Stimulated activated CD8-positive, alpha-beta memory T cell treated with anti-CD3 and anti-CD28 coated beads, Interleukin-4, amount 100 ng/mL, for 4 hours (primary cell): ENCODE measurements at regions not wholly inside any gene's neighbourhood (a gene's known extent, or its start where the extent isn't known, plus 50 kb on each side); places are given as distances from the start of the nearest gene placed in this dataset.

Experiments
- DNase-seq, 2 donors: peaks; one replicate each; pipeline ENCODE4 v3.0.0-alpha.2; 2020; ENCODE audit warnings: low read depth in 2 of 2, low spot score in 1 of 2

- DNase-seq = no peak
These were observed 271.5 kb downstream of the HRH4 start for GRCh38 chr18:24731981-24732380.

- no peak for DNase-seq
These were observed 273.6 kb downstream of the HRH4 start for GRCh38 chr18:24734058-24734457.

GRCh38 chr18:24735624-24736231, 275.3 kb downstream of the HRH4 start:
- DNase-seq = no peak

- no peak for DNase-seq
These were observed 276.4 kb downstream of the HRH4 start for GRCh38 chr18:24736662-24737330.

GRCh38 chr18:24740829-24741228, 280.4 kb downstream of the HRH4 start:
- DNase-seq = no peak

GRCh38 chr18:24741321-24741720, 280.9 kb downstream of the HRH4 start:
- no peak for DNase-seq

- no peak for DNase-seq
These were observed 281.7 kb downstream of the HRH4 start for GRCh38 chr18:24741965-24742724.

- DNase-seq = no peak
These were observed 294.3 kb downstream of the HRH4 start for GRCh38 chr18:24754583-24755253.

- DNase-seq = no peak
These were observed 295.9 kb downstream of the HRH4 start for GRCh38 chr18:24756385-24756784.

GRCh38 chr18:24757134-24757533, 296.7 kb downstream of the HRH4 start:
- DNase-seq = no peak

- no peak for DNase-seq
These were observed 301.3 kb downstream of the HRH4 start for GRCh38 chr18:24761765-24762164.

GRCh38 chr18:24762511-24762910, 302.1 kb downstream of the HRH4 start:
- DNase-seq = no peak

- DNase-seq = no peak
These were observed 303.5 kb downstream of the HRH4 start for GRCh38 chr18:24763765-24764513.

GRCh38 chr18:24764766-24765165, 304.3 kb downstream of the HRH4 start:
- DNase-seq = no peak

- no peak for DNase-seq
These were observed 305.9 kb downstream of the HRH4 start for GRCh38 chr18:24766376-24766775.

GRCh38 chr18:24770311-24771024, 310.0 kb downstream of the HRH4 start:
- DNase-seq = no peak

- DNase-seq = no peak
These were observed 310.9 kb downstream of the HRH4 start for GRCh38 chr18:24771300-24771699.

- DNase-seq = no peak
These were observed 312.7 kb downstream of the HRH4 start for GRCh38 chr18:24773101-24773500.

- DNase-seq = no peak
These were observed 315.6 kb downstream of the HRH4 start for GRCh38 chr18:24776019-24776418.

GRCh38 chr18:24778810-24779418, 318.5 kb downstream of the HRH4 start:
- DNase-seq = no peak
